DMS114 treated with DMSO at 0.1 percent for 48 hours (cell line): ENCODE measurements at regions not wholly inside any gene's neighbourhood (a gene's known extent, or its start where the extent isn't known, plus 50 kb on each side); places are given as distances from the start of the nearest gene placed in this dataset.

Experiments
- DNase-seq: peaks from one replicate; lab custom pipeline; 2025; ENCODE audit not compliant: unreplicated experiment; lab: John Stamatoyannopoulos, UW

DNA sequence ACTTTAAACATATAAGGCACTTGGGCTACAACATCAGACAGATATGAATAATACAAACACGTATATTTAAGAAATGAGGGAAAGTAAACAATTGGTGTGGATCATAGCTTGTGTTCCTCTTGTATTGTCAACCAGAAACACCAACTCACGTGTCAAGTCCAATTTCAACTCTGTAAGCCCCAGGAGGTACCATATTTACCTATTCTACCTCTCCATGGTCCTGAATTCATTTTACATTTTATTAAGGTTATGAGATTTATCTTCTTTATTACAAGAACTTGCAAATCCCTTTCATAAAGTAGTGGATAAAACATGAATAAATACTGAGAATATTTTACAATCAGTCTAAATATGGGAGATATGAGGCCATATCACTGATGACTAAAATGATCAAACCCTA lies 501.6 kb downstream of the MAT2B start:
- DNase-seq = no peak

DNA sequence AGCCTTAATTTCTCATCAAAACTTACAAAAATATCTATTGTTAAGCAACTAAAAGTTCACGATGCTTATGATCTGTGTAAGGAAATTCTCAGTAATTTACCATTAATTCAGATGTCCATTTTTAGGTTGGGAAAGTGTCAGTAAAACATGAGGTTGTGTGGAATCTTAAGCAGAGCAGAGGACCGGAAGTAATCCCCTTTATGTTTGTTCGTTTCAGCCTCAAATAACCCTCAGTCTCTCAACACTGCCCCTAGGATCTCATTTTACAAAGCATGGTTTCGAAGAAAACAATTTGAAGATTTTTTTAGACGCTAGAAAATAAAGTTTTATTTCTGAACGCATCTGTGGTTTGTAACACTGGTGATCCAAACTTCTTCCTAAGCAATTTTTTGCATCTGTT lies 504.2 kb downstream of the MAT2B start:
- no peak for DNase-seq

DNA sequence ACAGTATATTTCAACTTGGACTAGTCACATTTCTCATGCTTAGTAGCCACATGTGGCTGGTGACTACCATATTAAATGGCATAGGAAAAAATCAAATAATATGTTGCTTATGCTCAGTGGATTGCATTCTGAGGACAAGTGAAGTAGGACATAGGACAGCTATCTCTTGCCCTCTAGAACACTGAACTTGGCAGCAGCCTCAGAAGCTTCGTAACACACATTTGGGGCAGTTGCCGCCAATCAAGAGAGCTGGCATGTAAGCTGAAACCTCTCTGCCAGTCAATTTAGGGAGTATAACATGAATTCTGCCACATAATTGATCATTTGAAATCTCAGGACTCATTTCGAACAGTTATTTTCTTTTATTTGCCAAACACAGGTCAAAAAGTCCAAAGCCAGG lies 505.5 kb downstream of the MAT2B start:
- DNase-seq = no peak

DNA sequence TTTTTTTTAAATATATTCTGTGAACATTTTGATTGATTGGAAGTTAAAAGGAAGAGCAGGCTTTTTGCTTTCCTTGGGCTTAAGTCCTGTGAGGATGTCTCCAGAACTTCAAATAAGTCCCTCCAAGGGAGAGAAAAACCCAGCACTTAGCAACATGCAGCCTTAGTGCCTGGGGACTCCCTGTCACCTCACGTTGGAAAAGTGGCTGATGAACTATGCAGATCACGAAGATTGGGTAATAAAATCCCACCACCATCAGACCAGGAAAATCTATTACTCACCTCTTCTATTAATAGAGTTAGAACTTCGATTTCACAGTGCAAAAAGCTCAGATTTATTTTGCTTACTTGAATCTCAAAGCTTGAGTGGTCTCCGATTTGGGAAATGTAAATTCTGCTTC lies 507.0 kb downstream of the MAT2B start:
- no peak for DNase-seq

DNA sequence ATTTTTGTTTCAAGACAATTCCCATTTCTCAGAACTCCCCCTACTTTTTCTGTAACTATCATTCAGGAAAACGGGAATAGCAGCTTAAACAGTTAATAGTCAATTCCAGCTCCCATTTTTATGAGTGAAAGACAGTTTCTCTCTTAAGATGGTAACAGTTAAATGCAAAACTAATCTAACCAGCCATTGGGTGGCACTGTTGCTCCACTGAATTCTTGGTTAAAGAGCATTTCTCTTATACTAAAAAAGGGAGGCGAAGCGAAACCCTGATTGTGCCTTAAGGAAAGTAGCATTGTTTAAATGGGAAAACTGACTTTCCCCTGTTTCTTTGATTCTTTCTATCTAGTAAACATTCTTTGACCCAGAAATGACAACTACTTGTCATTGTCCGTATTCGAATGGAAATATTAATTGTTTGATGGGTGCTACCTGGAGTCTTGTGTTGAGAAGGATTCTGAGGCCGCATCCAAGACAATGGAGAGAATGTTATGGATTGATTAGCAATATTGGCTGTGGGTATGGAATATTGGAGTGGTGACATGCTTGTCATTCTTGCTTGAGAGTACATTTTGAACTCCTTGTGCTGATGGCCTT lies 507.8 kb downstream of the MAT2B start:
- DNase-seq = peak; percentile 69

DNA sequence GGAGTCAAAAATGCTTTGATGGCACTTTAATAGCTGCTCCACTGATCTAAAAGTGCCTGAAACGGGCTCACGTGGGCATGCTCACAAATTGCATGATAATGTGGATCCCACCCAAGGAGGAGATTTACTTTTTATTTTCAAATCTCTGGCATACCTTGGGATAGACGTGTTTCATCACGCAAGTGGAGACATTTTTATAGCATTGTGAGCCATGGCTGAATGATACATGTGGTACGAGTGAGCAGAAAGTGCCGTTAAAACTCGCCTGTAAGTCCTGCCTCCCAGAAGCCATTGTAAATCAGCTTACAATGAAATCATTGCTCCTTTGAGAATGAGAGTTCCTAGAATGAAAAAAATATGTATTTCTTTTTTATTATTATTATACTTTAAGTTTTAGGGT lies 514.7 kb downstream of the MAT2B start:
- no peak for DNase-seq

DNA sequence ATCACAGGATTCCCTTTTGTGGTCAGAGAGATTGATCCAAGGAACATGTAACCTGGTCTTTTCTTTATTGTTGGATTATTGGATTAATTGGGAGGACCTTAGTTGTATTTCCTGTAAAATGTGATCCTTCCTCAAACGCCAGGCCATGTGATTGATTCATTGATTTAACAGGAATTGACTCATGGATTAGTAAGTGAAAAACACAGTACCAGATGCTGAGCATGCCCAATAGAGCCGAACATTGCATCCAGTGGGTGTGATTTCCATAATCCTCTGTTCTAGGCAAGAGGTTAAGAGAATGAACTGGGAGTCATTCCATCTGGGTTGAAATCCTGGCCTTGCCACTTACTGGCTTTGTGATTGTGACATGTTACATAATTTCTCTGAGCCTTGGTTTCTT lies 522.3 kb downstream of the MAT2B start:
- DNase-seq = no peak

DNA sequence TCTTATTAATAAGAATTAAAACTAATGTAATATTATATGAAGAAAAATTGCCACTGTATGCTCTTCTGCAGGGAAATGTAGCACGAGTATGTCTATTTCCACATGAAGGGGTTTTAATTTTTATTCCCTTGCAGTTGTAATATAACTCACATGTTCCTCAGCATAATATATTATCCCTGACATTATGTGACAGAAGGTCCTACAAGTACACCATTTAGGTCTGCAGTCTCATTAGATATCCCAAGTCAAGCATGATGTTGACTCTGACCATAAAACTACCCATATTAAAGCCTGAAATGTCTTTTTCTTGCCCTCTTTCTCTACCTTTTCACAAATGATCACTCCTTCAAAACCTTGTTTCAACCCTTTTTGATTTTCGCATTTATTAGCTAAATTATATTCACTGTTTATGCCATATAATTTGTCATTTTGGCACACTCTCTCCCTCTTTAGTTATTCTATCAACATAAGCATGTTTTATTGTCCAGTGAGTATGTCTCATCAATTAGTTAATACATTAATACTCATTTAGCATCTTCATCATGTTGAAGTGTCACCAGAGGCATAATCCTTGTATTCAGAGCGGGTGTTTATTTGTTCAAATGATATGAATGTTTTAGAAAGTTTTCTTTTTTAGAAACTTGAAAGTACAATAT lies 532.8 kb downstream of the MAT2B start:
- no peak for DNase-seq

DNA sequence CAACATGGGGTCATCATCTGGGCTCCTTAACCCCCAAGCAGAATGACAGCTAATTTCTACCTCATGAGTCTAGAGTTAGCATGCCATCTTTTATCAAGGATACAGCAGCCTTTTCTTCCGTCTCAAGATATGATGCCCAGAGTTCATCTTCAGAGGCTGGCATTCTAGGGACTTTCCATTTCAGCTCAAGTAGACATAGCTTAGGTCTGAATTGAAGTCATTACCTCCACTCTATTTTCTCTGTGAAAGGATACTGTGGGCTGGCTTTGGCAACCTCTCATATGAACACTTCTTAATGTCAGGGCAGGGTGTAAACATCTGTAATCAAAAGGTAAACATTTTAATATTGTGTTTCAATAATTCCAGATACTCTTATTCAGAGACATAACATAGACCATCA lies 535.7 kb downstream of the MAT2B start:
- no peak for DNase-seq

DNA sequence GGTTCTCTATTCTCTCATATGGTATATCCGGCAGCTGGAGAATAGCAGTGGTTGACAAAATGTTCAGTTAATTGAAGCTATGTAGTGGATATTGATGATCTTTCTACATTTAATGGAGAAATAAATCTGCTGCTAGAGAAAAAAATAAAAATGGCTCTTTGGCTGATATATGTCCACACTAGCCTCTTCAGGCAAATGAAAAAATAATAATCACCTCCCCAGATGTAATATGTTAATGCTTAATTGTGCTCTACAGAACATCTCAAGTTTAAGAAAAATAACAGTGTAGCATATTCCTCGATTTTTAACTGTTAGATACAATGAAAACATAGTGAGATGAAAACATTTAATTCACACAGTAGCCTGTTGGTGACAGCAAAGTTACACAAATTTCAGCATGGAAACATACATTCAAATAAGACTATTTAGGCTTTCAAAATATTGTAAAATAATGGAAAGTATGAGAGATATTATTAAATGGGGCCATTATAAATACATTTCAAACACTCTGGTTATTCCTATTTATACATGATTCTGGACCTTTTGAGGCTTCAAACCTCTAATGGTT lies 543.0 kb downstream of the MAT2B start:
- DNase-seq = no peak

DNA sequence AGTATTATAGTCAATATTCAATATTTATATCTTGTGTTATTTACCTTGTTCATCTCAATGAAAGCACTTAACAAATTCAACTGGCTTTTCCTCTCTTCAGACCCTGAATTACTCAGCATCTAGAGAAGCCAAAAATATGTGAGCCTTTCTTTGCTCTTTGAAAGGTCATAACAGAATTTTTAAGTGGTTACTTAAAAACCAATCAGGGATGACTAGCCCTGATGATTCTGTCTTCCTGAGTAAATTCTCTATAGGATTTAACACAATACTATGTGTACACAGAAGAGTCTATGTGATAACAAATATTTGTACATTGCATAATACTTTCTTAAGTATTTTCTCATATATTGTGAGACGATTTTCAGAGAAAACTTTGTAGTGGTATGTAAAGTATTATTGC lies 546.3 kb downstream of the MAT2B start:
- no peak for DNase-seq

DNA sequence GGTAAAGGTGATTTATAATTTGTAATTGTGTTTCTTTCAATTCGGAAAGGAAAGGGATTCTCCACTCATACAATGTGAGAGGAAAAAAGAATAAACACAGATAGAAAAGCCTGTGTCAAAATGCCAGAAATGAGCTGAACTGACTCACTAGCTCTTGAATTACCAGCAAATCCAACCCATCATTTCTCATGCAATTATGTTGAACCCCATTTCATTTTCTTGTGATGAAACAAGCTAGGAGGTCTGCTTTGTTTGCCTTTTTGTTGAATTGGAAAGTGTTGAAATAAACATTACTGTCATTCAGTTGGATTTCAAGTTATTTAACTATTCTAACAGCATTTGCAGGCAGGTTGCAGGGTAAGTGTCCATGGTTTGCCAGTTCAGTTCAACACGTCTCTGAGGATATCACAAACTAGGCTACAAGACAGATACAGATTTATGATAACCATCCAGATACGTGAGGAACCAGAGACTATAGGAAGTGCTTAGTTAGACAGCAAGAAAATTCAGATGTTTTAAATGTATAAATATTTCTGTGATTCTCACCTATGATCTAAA lies 547.2 kb downstream of the MAT2B start:
- DNase-seq = no peak

DNA sequence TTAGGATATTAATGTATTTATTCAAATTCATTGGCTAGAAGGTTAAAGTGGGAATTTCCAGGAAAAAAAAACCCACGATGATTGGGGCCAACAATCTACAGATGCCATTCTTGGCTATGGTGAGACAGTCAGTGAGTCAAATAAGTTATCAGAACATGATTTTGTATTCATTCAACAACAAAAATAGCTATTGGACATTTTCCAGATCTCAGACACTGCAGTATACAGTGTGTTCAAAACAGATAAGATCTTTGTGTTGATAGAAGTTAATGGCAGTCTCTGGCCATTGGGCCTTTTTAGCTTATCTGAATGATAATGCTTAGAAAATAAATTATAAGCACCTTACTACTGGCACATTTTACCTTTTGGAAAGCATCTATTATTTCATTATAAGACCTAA lies 547.7 kb downstream of the MAT2B start:
- no peak for DNase-seq

DNA sequence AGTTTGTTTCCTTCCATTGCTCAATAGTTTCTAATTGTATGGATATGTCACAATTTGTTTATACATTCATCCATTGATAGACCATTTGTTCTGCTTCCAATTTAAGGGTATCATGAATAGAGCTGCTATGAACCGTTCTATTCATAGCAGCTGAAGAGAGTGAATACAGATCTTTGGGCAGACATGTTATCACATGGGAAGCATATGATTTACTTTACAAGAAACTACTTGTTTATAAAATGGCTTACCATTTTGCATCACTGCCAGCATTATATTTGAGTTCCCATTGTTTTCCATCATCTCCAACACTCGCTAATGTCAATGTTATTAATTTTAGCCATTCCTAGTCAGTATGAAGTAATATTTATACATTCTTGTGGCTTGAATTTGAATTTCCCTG lies 549.0 kb downstream of the MAT2B start:
- DNase-seq = no peak

DNA sequence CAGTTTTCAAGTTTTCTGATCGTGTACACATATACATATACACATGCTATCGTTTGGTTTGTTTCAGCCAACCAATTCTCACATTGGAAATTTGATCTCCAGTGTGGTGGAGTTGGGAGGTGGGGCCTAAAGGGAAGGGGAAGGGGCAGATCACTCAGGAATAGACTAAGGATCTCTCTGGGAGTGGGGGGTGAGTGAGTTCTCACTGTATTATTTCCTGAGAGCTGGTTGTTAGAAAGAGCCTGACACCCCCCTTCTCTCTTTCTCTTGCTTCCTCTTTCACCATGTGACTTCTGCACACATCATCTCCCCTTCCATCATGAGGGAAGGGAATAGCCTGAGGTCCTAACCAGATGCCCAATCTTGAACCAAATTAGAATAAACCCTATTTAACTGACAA lies 551.7 kb downstream of the MAT2B start:
- no peak for DNase-seq

DNA sequence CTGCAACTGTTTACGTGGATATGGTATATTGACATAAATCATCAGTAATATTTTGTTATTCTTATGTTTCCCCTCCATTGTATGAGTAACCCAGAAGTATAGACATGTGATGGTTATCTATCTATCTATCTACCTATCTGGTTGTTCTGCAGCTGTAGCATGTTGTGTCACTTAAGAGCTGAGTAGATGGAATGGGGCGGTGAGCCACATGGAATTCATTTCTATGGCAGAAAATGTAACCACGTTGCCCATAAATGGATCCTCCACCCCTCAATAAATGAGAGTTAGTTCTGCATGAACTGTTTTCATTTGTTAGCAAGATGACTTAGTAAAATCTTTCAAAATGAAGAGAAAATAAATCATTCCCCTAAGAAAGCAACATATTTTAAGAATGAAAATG lies 553.2 kb downstream of the MAT2B start:
- DNase-seq = no peak

DNA sequence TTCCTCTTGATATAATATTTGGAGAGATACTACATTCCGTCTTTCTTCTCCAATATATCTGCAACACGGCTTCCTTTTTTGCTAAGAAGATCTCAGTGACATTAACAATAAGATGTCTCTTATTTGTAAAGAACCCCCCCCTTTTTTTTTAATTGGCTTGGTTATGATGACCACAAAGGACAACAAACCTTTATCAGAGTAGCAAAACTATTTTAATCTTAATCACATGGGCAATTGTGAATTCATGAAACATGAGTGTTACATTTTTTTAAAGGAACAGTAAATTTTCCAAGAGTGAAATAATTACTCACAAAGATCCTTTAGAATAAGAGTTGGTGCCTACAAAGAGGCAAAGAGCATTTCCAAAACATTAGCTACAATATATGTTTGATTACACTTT lies 554.1 kb downstream of the MAT2B start:
- DNase-seq = no peak

DNA sequence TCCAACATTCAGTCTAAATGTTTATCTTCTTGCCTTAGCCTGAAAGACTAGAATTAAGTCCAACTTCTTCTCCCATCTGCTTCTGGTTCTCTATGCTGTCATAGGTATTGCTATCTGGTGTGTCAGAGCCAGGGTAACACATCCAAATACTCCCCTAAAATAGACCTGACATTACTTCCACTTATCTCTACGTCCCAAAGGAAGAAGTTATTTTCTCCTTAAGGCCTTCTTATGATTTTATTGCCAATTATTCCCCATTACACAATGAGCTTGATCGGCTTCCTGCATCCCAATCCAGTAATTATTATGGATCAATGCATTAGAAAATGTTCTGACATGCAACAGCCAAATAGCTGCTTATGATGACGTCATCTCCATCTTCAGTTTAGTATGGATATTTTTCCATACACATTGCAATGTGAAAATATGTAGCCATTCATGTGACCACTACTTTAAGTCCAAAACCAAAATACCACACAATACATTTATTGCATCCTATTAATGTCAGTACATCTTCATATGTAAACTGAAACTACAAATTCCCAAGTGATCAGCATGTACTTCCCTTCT lies 555.5 kb downstream of the MAT2B start:
- no peak for DNase-seq

DNA sequence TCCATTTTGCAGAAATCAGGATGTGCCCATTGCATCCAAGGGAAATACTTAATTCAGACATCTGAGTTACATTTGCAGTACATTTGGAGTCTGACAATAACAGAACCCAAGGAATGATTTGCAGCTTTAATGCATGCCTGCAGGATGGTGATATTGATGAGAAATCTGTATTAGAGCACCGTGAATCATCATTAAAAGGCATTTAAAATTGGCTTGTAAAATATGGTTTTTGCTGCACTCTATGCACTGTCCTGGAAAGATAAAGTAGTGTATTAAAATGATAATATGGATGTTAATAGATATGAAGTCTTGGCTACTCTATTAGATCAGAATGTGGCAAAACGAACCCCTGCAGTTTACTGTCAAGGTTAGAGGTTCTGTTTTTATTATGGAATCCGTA lies 556.9 kb downstream of the MAT2B start:
- no peak for DNase-seq

DNA sequence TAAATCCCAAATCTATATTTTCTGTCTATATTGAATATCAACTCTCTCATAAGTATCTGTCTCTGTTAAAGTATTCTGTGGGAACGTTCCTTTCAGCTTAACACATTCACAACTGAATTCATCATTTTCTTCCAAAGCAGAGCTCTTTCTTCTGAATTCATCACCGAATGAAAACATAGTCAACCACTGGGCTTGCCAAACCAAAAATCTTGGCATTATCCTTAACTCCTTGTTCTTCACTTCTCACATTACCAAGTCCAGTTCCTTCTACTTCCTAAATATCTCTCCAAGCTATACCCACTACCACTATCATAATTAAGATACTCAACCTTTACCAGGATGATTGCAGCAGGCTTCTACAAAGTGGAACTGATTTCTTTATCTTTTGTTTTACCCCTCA lies 559.8 kb downstream of the MAT2B start:
- DNase-seq = no peak

DNA sequence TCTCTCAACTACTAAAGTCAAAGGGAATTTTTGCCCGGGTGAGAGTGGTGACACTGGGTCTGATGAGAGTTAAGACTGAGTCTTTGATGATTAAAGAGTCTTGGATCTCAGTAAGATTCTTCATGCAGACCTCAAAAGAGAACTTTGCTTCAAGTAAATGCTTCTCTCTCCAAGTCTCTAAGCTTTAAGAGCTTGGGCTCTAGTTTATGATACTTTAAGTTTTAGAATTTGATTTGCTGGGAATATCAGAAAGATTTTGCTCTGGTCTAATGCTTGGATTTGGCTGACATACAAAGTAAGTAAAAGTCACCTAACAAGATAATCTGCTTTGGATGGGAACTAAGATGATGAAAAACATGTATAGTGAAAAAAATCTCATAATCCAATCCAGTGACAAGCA lies 566.3 kb downstream of the MAT2B start:
- DNase-seq = no peak

DNA sequence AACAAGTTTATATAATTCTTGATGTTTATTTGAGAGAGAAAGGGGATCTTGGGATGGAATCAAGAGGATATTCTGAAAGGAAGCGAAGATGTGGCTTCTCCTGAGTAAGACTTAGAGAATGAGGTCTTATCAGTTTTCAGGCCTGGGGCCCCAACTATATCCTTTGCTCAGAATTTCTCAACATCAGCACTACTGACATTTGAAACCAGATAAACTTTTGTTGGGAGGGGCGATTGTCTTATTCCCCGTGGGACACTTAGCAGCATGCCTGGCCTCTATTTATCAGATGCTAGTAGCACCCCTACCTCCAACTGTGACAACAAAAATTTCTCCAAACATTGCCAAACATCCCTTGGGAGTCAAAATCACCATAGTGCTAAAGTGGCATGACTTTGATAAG lies 567.7 kb downstream of the MAT2B start:
- no peak for DNase-seq
